Neural cell (in vitro differentiated cells): ENCODE measurements at regions not wholly inside any gene's neighbourhood (a gene's known extent, or its start where the extent isn't known, plus 50 kb on each side); places are given as distances from the start of the nearest gene placed in this dataset.

Source experiments
- CTCF ChIP-seq: fragments of 450-650 bp; IDR thresholded peaks from 2 replicates; pipeline ENCODE4 v1.5.1; 2014; ENCODE audit warnings: antibody characterized with exemption, mild to moderate bottlenecking, moderate library complexity; ENCODE audit not compliant: poor library complexity, severe bottlenecking
- EP300 ChIP-seq: fragments of 450-650 bp; conservative IDR thresholded peaks from 2 replicates; pipeline ENCODE4 v1.6.1; 2014; ENCODE audit warnings: antibody characterized with exemption, mild to moderate bottlenecking, moderate library complexity; ENCODE audit not compliant: poor library complexity, severe bottlenecking
- POLR2AphosphoS5 ChIP-seq: IDR thresholded peaks from 2 replicates; pipeline ENCODE4 v1.6.1; 2012
- RAD21 ChIP-seq: fragments of 450-650 bp; conservative IDR thresholded peaks from 2 replicates; pipeline ENCODE4 v1.6.1; 2014; ENCODE audit warnings: antibody characterized with exemption, mild to moderate bottlenecking, moderate library complexity

- TF ChIP-seq POLR2AphosphoS5 (no peak), RAD21 (no peak), EP300 (no peak), CTCF (no peak)
Measured at GRCh38 chr14:62076368-62076767, 314.1 kb downstream of the SNAPC1 start.
